HG02981 (cell line): ENCODE measurements at regions not wholly inside any gene's neighbourhood (a gene's known extent, or its start where the extent isn't known, plus 50 kb on each side); places are given as distances from the start of the nearest gene placed in this dataset.

Experiments
- ATAC-seq: cut with Tn5 transposase; IDR thresholded peaks from one replicate; pipeline ENCODE4 v1.9.1; 2021; ENCODE audit warnings: mild to moderate bottlenecking, moderate library complexity; ENCODE audit not compliant: unreplicated experiment

- ATAC-seq = no peak
Observed at GRCh38 chr13:61768175-61768574, 352.5 kb upstream of the PCDH20 start.

- ATAC-seq = no peak
Observed at GRCh38 chr13:61766667-61767058, 351.0 kb upstream of the PCDH20 start.

DNA sequence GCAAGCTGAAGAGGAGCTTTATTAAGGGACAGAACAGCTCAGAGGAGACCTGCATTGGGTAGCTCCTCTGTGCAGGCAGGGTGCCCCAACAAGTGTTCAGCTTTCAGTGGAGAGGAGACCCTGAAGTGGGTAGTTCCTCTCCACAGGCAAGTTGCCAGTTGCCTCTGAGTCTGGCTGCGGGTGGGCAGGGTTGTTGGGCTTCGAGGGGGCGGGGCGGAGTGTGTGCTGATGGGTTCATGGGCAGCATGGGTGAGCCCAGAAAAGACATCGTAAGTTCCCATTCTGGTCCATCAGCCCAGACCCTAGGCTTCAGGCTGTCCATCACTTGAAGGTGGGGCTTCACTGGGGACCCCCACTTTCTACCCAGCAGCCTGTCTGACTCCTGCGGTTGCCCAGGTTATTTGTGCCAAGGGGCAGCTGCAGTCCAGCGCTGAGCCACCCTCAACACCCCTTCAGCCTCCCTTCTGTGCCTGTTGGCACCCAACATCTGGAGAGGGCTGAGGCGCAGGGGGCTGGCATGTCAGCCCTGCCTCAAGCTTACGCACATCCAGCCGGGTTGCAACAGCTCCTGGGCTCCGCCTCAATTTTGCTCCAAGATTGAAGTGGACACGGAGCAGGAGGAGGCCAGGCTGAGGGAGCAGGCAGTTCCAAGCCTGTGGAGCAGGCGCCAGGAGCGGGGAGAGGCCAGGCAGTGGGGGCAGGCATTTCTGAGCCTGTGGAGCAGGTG lies 350.5 kb upstream of the PCDH20 start:
- no peak for ATAC-seq

GRCh38 chr13:61765181-61765742 lies 349.6 kb upstream of the PCDH20 start:
- ATAC-seq = no peak

DNA sequence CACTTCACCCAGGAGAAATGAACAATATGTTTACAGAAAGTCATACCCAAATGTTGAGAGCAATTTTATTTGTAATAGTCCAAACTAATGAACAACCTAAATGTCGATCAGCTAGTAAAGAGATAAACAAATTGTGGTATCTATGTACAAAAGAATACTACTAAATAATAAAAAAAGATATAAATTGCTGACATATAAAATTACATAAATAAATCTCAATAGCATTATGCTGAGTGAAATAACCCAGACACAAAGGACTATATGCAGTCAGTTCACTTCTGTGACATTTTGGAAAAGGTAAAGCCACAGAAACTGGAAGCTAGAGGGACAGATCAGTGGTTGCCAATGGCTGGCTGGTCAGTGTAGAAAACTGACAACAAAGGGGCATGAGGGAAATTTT lies 346.0 kb upstream of the PCDH20 start:
- ATAC-seq = no peak

GRCh38 chr13:61760102-61760501 lies 344.5 kb upstream of the PCDH20 start:
- ATAC-seq = no peak

GRCh38 chr13:61756031-61756430 lies 340.4 kb upstream of the PCDH20 start:
- no peak for ATAC-seq

DNA sequence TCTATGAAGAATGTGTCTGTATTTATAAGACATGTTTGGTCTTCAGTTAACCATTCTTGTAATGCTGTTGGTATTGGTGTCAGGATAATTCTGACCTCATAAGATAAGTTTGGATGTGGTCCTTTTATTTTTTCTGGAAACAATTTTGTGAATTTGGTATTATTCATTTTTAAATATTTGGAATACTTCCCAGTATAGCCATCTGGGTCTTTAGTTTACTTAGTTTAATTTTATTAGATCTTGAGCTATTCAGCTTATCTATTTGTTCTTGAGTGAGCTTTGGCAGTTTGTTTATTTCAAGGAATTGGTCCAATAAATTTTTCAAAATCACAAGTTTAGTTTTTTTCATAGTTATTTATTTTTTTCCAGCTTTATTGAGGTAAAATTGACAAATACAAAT lies 335.4 kb upstream of the PCDH20 start:
- no peak for ATAC-seq

- no peak for ATAC-seq
Observed at GRCh38 chr13:61738236-61738750, 322.6 kb upstream of the PCDH20 start.

GRCh38 chr13:61734683-61735082 lies 319.0 kb upstream of the PCDH20 start:
- ATAC-seq = no peak

DNA sequence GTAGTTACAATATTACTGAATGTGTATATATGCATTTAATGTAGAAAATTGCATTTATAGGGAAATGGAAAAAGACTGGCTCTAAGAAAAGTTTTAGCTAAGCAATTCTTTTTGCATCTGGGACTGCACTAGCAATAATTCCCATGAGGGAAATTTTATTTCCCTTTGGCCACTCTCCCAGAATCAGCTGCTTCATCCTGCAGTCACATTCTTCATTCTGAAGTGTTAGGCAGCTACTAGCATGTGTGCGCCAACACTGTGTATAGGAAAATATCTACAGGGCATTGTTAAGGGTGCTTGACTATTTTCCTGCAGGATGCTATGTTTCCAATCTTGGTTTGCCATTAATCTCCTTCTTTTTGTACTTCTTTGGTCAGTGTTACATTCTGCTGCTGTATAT lies 312.8 kb upstream of the PCDH20 start:
- no peak for ATAC-seq

GRCh38 chr13:61727767-61728166 lies 312.1 kb upstream of the PCDH20 start:
- ATAC-seq = no peak

GRCh38 chr13:61725806-61726205 lies 310.2 kb upstream of the PCDH20 start:
- no peak for ATAC-seq

DNA sequence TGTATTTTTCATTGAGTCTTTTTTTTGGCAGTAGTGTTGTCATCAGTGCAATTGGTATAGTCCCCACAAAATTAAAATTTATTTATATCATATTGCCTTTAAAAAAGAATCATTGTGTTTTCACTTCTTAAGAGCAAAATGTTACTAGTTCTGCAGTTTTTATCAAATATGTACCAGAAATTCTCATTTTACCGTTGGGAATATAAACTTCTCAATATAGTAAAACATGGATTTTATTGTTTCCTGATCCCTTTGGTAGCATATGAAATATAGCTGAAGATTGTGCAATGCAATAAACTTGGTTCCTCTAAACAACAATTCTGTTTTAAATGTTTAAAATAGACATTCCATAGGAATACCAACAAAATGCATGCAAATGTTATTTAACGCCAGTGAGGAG lies 306.5 kb upstream of the PCDH20 start:
- no peak for ATAC-seq

GRCh38 chr13:61712621-61713020 lies 297.0 kb upstream of the PCDH20 start:
- no peak for ATAC-seq

DNA sequence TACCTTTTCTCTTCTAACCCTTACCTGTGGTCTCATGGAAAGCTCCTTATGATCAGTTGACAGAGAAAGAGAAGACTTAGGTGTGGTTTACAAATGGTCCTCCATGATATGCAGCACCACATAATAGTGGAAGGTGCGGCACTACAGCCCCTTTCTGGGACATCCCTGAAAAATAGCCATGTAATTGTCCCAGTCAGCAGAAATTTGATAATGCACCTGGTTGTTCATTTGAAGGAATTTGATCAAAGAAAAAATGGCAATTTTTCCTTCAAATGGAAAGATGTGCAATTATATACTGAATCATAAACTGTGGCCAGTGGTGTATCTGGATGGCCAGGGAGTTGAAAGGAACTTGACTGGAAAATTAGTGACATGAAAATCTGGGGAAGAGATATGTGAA lies 293.6 kb upstream of the PCDH20 start:
- ATAC-seq = no peak

DNA sequence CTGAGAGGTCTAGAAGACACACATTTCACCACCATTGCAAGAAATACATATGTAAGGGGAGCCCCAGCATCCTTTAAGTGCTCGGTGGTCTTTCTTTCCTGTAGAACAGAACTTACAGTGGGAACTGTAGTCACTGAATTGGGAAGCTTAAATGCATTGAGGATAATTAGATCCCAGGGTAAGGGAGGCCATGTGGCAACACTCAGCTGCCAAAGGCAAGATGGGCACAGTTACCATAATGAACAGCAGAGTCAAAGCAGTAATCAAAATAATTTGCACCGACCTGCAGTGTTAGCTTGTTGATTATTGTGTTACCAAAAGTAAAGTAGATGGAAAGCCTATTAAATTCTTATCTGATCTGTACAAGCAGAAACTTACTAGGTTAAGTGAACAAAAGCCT lies 291.2 kb upstream of the PCDH20 start:
- ATAC-seq = no peak

DNA sequence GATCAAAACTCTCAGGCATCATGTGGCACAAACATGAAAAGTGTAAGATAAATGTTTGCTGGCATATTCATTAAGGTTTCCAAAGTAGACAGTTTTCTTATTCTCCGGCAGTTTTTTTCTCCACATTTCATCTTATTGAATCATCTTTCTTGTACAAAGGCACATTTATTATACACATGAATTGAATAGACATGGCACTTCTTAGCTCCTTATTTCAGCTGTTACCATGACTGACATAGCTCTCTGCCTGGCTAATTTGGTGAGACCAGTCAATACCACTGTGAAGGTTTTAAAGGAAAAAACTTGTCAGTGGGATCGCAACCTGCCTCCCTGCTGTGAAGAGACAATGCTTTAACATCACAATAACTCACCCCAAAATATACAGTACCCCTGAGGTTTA lies 285.0 kb upstream of the PCDH20 start:
- ATAC-seq = no peak

DNA sequence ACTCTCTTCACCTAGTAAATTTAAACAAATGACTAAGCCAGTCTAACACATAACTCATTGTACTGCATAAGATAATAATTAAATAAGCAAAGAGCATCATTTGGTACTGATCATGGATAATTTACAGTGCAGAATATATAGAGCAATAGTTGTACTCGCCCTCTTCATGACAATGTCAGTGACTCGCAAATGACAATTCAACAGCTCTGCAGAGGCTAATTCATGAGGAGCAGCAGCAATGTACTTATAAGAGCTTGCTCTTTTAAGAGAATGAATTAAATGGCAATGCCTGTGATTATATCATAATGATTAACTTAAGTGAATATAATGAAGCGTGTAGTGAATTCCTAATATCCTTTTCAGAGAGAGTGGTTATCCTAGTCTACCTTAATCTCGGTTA lies 284.5 kb upstream of the PCDH20 start:
- no peak for ATAC-seq

DNA sequence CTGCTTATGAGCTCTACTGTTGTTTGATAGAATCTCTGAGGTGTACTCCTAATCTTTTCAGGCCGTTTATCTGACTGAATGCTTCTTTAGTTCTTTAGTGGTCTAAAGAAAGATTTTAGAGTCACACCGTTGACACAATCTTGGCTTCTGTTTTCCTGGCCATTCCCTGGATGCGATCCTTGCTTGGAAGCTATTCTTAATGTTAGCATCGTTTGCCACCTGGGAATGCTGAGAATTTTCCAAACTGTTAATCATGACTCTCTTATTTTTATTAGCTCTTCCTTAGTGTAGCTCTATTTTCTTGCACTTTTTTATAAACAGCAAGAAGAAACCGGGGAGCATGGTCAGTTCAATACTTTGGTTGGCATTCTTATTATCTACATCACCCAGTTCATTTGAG lies 281.0 kb upstream of the PCDH20 start:
- ATAC-seq = no peak

DNA sequence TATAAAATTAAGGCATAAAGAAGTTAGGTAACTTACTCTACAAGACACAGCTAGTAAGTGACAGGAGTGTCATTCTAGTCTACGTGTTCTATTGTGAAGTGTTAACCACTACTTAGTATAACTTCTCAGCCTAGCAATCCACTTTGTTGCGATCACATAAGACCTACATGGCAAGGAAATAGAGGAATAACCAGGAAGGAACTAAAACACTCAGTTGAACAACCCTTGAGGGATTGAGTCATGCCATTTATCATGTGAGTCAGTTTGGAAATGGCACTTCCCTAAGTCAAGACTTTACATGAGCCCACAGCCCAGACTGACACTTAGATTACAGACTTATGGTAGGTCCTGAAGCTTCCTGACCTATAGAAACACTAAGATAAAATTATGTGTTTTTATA lies 279.5 kb upstream of the PCDH20 start:
- no peak for ATAC-seq

- no peak for ATAC-seq
Observed at GRCh38 chr13:61692691-61693090, 277.0 kb upstream of the PCDH20 start.

DNA sequence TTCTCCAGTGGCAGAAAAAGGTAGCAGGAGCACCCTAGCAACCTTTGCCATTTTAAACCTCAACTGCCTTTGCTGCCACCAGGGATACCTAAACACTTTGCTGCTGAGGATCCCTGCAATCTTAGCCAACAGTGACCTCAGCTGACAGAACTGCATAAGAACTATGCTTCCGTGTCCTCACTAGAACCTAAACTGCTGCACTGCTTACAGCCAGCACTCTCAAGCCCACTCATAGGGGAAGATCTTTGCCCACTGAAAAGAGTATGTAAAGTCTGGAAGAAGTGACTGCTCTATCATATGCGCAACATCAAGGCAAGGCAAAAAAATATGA lies 270.0 kb upstream of the PCDH20 start:
- ATAC-seq = no peak
